GM12875 (cell line): ENCODE measurements at regions not wholly inside any gene's neighbourhood (a gene's known extent, or its start where the extent isn't known, plus 50 kb on each side); places are given as distances from the start of the nearest gene placed in this dataset.

Experiments
- H3K4me3 ChIP-seq: one replicate; pipeline ENCODE4 v1.5.1; 2011; ENCODE audit warnings: low read depth, low read length, control low read depth
- TF ChIP-seq, protein P1 (sequence below): IDR thresholded peaks from 2 replicates; pipeline ENCODE4 v1.5.1; 2011; ENCODE audit warnings: low read depth, mild to moderate bottlenecking, control low read depth, inconsistent platforms, low read length, moderate library complexity, borderline replicate concordance; ENCODE audit not compliant: insufficient read depth

DNA sequence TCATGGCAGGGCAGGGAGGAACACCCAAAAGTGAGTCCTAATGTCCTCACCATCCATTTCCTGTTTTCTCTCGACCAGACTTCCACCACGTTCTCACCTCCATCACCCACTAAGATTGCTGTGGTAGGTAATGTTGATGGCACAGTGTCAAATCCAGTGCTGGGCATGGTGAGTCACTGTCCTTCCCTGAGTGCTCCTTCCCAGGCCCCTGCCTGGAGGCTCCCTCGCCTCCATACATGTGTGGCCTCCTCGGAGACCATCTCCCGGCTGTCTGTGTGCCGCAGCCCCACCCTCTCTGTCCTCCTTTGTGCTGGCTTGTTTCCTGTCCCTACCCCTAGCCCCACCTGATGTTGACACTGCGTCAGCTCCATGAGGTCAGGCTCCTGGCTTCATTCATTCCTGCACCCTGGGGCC lies 177.5 kb downstream of the SYK start:
- no peak overlapping the region for H3K4me3 ChIP-seq
- TF ChIP-seq, protein P1, sequence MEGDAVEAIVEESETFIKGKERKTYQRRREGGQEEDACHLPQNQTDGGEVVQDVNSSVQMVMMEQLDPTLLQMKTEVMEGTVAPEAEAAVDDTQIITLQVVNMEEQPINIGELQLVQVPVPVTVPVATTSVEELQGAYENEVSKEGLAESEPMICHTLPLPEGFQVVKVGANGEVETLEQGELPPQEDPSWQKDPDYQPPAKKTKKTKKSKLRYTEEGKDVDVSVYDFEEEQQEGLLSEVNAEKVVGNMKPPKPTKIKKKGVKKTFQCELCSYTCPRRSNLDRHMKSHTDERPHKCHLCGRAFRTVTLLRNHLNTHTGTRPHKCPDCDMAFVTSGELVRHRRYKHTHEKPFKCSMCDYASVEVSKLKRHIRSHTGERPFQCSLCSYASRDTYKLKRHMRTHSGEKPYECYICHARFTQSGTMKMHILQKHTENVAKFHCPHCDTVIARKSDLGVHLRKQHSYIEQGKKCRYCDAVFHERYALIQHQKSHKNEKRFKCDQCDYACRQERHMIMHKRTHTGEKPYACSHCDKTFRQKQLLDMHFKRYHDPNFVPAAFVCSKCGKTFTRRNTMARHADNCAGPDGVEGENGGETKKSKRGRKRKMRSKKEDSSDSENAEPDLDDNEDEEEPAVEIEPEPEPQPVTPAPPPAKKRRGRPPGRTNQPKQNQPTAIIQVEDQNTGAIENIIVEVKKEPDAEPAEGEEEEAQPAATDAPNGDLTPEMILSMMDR, result no peak

DNA sequence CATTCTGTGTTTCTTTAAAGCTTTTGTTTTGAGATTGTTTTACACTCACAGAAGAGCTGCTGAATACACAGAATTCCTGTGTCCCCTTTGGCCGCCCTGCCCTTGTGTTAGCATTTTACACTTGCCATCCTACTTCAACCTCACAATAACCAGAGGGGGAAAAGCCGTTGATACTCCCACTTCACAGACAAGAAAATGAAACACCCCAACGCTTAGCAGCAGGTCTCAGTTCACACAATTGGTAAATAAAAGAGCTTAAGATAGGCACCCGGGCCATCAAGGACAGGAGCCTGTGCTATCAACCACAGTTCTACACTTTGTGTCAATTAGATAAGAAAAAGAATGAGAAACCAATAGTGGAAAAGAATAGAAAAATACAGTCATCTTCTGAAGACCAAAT lies 178.0 kb downstream of the SYK start:
- TF ChIP-seq, protein P1, result no peak
- H3K4me3 ChIP-seq, result no peak overlapping the region

DNA sequence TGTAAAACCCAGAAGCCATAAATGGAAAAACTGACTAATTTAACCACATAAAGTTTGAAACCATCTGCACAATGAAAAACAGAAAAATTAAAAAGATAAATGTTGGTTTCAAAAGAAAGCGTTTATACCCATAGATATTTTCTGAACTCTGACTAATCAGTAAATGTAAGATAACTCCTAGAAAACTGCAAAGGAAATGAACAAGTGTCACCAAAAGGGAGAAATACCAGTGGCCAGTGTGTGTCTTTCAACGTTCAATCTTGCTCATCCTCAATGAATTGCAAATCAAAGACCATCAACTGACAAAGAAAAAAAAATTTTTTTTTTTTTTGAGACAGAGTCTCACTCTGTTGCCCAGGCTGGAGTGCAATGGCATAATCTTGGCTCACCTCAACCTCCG lies 180.1 kb downstream of the SYK start:
- TF ChIP-seq, protein P1, result no peak
- no peak overlapping the region for H3K4me3 ChIP-seq

DNA sequence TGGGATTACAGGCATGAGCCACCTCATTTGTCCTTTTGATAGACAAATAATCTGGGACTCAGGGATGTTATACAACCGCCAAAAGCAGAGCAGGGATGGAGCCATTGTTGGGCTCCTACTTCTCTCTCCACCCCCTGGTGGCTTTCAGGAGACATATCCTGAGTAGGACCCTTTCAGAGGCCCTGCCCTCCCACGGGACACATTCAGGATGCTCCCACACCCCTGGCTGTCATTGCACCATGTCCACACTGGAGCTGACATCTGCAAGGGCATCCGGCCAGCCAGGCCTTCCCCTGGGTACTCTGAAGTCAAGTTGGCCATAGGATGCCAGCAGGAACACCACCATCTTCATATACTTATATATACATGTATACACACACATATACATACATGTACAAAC lies 181.8 kb downstream of the SYK start:
- TF ChIP-seq, protein P1, result peak; percentile 8; the same call in 1 of the 2 replicates
- no peak overlapping the region for H3K4me3 ChIP-seq

DNA sequence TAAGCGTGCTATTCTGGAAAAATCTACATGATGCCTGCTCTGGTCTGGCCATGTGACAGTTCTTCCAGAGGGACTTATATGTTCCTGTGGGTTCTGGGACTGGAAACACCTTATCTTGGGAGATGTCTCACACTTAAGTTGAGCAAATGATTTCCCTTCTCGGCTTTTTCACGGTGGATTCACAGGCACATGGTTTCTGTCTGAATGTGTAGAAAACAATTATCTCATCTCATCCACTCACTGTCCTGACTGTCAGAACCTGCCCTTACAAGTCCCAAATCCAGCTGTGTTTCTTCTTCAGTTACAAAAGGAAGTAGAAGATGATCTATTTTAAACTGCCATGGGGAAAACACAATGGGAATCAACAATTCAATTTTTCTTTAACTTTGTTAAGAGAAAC lies 184.0 kb downstream of the SYK start:
- no peak overlapping the region for H3K4me3 ChIP-seq
- TF ChIP-seq, protein P1, result no peak

DNA sequence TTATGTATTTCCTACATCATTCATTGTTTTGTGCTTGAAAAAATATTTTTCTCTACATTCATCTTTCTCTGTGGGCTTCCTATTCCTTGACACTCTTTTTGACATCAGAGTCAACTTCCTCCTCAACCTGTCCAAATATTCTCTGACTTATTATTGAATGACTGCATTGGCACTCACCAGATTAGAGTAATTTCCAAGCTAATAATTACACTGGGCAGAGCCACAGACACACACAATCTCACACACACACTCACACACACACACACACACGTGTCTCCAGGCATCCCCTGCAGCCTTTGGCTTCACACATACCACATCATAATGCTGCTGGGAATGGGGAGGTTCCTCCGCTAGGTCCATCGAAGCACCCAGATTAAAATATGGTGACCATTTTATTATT lies 184.5 kb downstream of the SYK start:
- TF ChIP-seq, protein P1, result no peak
- H3K4me3 ChIP-seq, result no peak overlapping the region

DNA sequence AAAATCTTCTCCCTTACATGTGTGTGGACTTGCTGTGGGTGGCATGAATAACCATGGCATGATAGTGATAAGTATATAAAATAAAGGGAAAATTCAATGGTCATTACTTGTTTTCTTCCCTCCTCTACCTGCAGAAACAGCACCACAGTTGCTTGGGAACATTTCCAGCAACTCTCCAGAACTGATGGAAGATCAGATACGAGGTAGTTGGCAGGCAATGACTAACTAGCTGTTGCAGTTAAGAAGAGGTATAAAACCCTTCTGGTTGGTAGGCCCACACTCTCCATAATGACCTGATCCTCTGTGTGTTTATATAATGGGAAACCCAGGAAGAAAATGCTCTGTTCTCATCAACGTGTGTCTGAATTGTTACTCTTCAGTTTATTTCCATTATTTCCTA lies 185.9 kb downstream of the SYK start:
- TF ChIP-seq, protein P1, result no peak
- H3K4me3 ChIP-seq, result no peak overlapping the region
